Ectodermal cell (in vitro differentiated cells): ENCODE measurements at regions not wholly inside any gene's neighbourhood (a gene's known extent, or its start where the extent isn't known, plus 50 kb on each side); places are given as distances from the start of the nearest gene placed in this dataset.
"Not testable (repeated sequence)": the region's sequence is repeated elsewhere in the genome, so short reads cannot be mapped to it uniquely, and the experiment has no call there.

ENCODE experiments used
- H3K27ac ChIP-seq: 2 replicates; pipeline ENCODE4 v1.7.0; 2013; ENCODE audit warnings: mild to moderate bottlenecking, low read depth, low read length; ENCODE audit not compliant: insufficient read depth, poor library complexity, severe bottlenecking
- H3K27me3 ChIP-seq: 2 replicates; pipeline ENCODE4 v1.7.0; 2013; ENCODE audit warnings: mild to moderate bottlenecking, low read length; ENCODE audit not compliant: insufficient read depth, control insufficient read depth, poor library complexity, severe bottlenecking
- H3K36me3 ChIP-seq: one replicate; pipeline ENCODE4 v1.7.0; 2013; ENCODE audit warnings: low read length; ENCODE audit not compliant: control insufficient read depth, insufficient read depth
- H3K4me1 ChIP-seq: one replicate; pipeline ENCODE4 v1.7.0; 2013; ENCODE audit warnings: low read length; ENCODE audit not compliant: control insufficient read depth, insufficient read depth
- H3K4me3 ChIP-seq: 2 replicates; pipeline ENCODE4 v1.7.0; 2013; ENCODE audit warnings: low read depth, low read length, control low read depth; ENCODE audit not compliant: insufficient read depth
- H3K9me3 ChIP-seq: 2 replicates; pipeline ENCODE4 v1.7.0; 2013; ENCODE audit warnings: mild to moderate bottlenecking, low read length, moderate library complexity; ENCODE audit not compliant: control insufficient read depth
- WGBS, 2 experiments: methylation state at CpG; one replicate each; pipeline ENCODE4 v1.1.7; 2013; ENCODE audit warnings: missing lambda C conversion rate in 2 of 2; 5-methylcytosine and 5-hydroxymethylcytosine counted together

GRCh38 chr16:26382586-26382985 lies 684.1 kb upstream of the C16orf82 start:
- WGBS, 2 experiments: 93 to 95% methylated on average over 1 to 2 of the region's 2 CpGs

DNA sequence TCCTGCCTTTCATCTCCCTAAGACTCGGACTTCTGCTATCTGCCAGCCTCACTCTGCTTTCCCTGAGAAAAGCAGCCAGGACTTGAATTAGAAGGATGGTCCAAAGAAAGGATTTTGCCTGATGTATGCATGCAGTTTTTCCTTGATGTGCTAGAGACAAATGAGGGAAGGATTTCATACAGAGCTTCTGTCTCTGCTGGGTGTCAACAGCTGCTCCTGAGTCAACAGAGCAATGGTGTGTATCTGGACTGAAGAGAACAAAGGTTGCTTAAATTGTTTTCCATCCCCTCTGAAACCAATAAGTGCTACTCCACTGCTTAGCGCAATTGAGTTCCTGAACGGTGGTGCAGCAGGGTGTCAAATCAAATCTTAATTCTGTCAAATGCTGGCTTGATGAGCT lies 680.6 kb upstream of the C16orf82 start:
- H3K4me3 ChIP-seq: no peak overlapping the region
- H3K27me3 ChIP-seq: no peaks in the 10 kb centered on the region
- H3K27ac ChIP-seq: peak overlapping the region; percentile 38
- 46 to 49% methylated on average over 3 of the region's 3 CpGs for WGBS, 2 experiments
- no peaks in the 10 kb centered on the region for H3K36me3 ChIP-seq
- no peaks in the 10 kb centered on the region for H3K4me1 ChIP-seq
- no peaks in the 10 kb centered on the region for H3K9me3 ChIP-seq

More at GRCh38 chr16:26382586-26382985, 684.1 kb upstream of the C16orf82 start:
- no peaks in the 10 kb centered on the region for H3K9me3 ChIP-seq
- H3K27ac ChIP-seq: no peak overlapping the region
- no peaks in the 10 kb centered on the region for H3K27me3 ChIP-seq
- no peaks in the 10 kb centered on the region for H3K4me1 ChIP-seq
- no peaks in the 10 kb centered on the region for H3K36me3 ChIP-seq
- no peak overlapping the region for H3K4me3 ChIP-seq

GRCh38 chr16:26391833-26392232 lies 674.9 kb upstream of the C16orf82 start:
- Histone ChIP-seq H3K4me3 (no peak overlapping the region), H3K9me3 (no peaks in the 10 kb centered on the region), H3K27me3 (no peaks in the 10 kb centered on the region), H3K36me3 (no peaks in the 10 kb centered on the region), H3K27ac (no peak overlapping the region), H3K4me1 (no peaks in the 10 kb centered on the region)

- H3K4me1 ChIP-seq: no peaks in the 10 kb centered on the region
Observed at GRCh38 chr16:26394409-26394808, 672.3 kb upstream of the C16orf82 start.

DNA sequence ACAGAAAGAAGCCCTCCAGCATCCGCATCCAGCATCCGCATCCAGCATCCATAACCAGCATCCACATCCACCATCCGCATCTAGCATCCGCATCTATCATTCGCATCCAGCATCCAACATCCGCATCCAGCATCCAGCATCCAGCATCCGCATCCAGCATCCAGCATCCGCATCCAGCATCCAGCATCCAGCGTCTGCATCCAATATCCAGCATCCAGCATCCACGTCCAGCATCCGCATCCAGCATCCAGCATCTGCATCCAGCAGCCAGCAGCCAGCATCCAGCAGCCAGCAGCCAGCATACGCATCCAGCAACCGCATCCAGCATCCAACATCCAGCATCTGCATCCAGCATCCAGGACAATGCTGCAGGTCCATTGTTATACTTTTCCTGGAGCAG lies 671.0 kb upstream of the C16orf82 start:
- WGBS, 2 experiments: 89 to 94% methylated on average over 13 of the region's 13 CpGs
- no peak overlapping the region for H3K4me3 ChIP-seq

More at GRCh38 chr16:26394409-26394808, 672.3 kb upstream of the C16orf82 start:
- H3K4me3 ChIP-seq: no peak overlapping the region
- H3K36me3 ChIP-seq: no peaks in the 10 kb centered on the region
- no peaks in the 10 kb centered on the region for H3K9me3 ChIP-seq
- H3K27ac ChIP-seq: no peak overlapping the region
- H3K27me3 ChIP-seq: no peaks in the 10 kb centered on the region
- 83 to 85% methylated on average over 5 of the region's 5 CpGs for WGBS, 2 experiments

GRCh38 chr16:26396511-26397235 lies 670.1 kb upstream of the C16orf82 start:
- H3K4me3 ChIP-seq: no peak overlapping the region
- no peaks in the 10 kb centered on the region for H3K4me1 ChIP-seq
- H3K9me3 ChIP-seq: no peaks in the 10 kb centered on the region
- 67 to 75% methylated on average over 3 of the region's 3 CpGs for WGBS, 2 experiments
- H3K27me3 ChIP-seq: no peaks in the 10 kb centered on the region
- H3K36me3 ChIP-seq: no peaks in the 10 kb centered on the region
- H3K27ac ChIP-seq: no peak overlapping the region

More for the DNA sequence above, 671.0 kb upstream of the C16orf82 start:
- no peaks in the 10 kb centered on the region for H3K36me3 ChIP-seq
- H3K9me3 ChIP-seq: no peaks in the 10 kb centered on the region
- H3K27ac ChIP-seq: no peak overlapping the region
- no peaks in the 10 kb centered on the region for H3K27me3 ChIP-seq
- no peaks in the 10 kb centered on the region for H3K4me1 ChIP-seq

DNA sequence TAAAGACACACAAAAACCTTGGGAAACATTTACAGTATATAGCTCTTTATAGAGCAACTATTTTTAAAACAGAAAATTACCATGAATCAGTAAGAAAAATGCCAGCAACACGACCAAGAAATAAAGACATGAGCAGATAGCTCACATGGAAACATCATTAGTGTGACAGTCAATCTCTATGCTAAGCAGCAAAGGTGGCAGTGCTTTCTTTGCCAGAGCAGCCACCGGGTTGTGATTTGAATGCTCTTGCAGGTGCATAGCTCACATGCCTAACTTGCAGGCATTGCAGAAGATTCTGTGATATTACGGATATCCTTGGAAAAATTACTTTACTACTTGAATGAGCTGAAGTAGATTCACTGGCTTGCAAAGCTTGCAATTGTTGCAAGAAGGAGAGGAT lies 652.9 kb upstream of the C16orf82 start:
- no peaks in the 10 kb centered on the region for H3K36me3 ChIP-seq
- no peak overlapping the region for H3K4me3 ChIP-seq
- no peaks in the 10 kb centered on the region for H3K27me3 ChIP-seq
- peaks cover 7% of the 10 kb centered on the region for H3K4me1 ChIP-seq
- no peak overlapping the region for H3K27ac ChIP-seq
- no peaks in the 10 kb centered on the region for H3K9me3 ChIP-seq
- 72 to 80% methylated on average over 3 of the region's 3 CpGs for WGBS, 2 experiments

DNA sequence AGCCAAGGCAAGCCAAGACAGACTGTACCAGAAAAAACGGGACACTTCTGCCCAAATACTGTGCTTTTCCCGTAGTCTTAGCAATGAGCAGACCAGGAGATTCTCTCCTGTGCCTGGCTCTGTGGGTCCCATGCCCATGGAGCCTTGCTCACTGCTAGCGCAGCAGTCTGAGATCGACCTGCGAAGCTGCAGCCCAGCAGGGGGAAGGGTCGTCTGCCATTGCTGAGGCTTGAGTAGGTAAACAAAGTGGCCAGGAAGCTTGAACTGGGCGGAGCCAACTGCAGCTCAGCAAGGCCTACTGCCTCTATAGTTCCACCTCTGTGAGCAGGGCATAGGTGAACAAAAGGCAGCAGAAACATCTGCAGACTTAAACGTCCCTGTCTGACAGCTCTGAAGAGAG lies 647.3 kb upstream of the C16orf82 start:
- H3K36me3 ChIP-seq, H3K27me3 ChIP-seq, H3K9me3 ChIP-seq, H3K27ac ChIP-seq, H3K4me3 ChIP-seq: not testable (repeated sequence)
- H3K4me1 ChIP-seq: peaks cover 11% of the 10 kb centered on the region
- 67 to 74% methylated on average over 8 of the region's 8 CpGs for WGBS, 2 experiments

DNA sequence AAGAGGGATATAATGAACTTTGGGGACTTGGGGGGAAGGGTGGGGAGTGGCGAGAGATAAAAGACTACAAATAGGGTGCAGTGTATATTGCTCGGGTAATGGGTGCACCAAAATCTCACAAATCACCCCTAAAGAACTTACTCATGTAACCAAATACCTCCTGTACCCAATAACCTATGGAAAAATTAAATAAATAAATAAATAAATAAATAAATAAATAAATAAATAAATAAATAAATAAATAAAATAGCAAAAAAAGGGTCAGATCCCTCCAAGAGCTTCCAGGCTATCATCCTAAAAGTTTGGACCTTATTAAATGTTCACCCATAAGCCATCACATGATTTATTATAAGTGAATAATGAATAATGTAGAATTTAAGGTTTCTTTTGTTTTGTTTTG lies 636.1 kb upstream of the C16orf82 start:
- 100% methylated on average over 1 of the region's 2 CpGs; no CpG with 5 or more reads in 1 of the 2 experiments for WGBS, 2 experiments
- H3K9me3 ChIP-seq: no peaks in the 10 kb centered on the region
- no peaks in the 10 kb centered on the region for H3K36me3 ChIP-seq

DNA sequence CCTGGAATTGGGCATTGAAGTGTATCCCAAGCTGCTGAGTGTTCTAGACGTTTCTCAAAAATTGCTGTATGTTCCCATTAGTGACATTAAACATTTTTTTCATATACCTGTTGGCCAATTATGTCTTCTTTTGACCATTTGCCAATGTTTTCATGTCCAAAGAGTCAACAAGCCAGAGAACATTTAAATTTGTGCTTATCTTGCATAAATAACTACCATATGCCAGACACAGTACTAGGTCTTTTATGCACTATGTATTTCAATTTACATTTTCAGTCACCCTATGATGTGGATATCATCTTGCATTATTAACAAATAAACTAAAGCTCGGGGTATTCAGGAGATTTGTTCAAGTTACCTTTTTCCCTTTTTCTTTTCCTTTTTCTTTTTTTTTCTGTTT lies 632.9 kb upstream of the C16orf82 start:
- H3K4me3 ChIP-seq: no peak overlapping the region
- no peaks in the 10 kb centered on the region for H3K27me3 ChIP-seq
- 91 to 100% methylated on average over 1 to 2 of the region's 2 CpGs for WGBS, 2 experiments
- H3K27ac ChIP-seq: no peak overlapping the region
- no peaks in the 10 kb centered on the region for H3K36me3 ChIP-seq
- no peaks in the 10 kb centered on the region for H3K9me3 ChIP-seq
- no peaks in the 10 kb centered on the region for H3K4me1 ChIP-seq

More for the DNA sequence above, 636.1 kb upstream of the C16orf82 start:
- no peak overlapping the region for H3K4me3 ChIP-seq
- H3K27me3 ChIP-seq: no peaks in the 10 kb centered on the region
- no peaks in the 10 kb centered on the region for H3K4me1 ChIP-seq
- H3K27ac ChIP-seq: no peak overlapping the region
